Suppressor macrophage treated with lipopolysaccharide for 4 hours (primary cell): ENCODE measurements at regions not wholly inside any gene's neighbourhood (a gene's known extent, or its start where the extent isn't known, plus 50 kb on each side); places are given as distances from the start of the nearest gene placed in this dataset.

Experiments used
- DNase-seq: peaks from one replicate; pipeline ENCODE4 v3.0.0-alpha.2; 2020

- no peak for DNase-seq
Observed at GRCh38 chr9:73805111-73805510, 653.4 kb downstream of the ANXA1 start.

DNA sequence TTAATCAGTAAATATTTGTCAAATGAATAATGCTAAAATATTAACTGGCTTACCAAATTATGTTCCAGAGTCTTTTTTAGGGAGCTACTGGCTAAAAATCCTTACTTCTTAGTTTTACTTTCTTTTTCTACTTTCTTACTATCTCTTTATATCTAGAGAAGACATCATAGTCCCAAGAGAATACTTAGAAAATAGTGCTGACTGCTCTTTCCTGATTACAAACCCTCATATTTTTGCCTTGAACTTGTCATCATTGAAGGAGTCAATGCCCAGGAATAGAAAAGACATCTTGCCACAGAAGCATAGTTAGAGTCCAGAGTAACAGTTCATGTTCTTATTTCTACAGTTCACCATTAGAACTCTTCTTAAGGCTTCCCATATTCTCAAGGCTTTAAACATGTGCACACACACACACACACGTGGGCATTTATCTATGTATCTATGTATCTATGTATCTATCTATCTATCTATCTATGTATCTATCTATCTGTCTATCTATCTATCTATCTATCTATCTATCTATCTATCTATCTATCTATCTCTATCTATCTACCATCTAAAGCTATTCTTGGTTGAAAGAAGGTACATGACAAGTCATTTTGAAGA, 654.3 kb downstream of the ANXA1 start:
- DNase-seq: no peak

- no peak for DNase-seq
Observed at GRCh38 chr9:73806876-73807275, 655.2 kb downstream of the ANXA1 start.

- DNase-seq: no peak
Observed at GRCh38 chr9:73807952-73808351, 656.3 kb downstream of the ANXA1 start.

GRCh38 chr9:73810585-73811215, 659.0 kb downstream of the ANXA1 start:
- DNase-seq: no peak

- no peak for DNase-seq
Observed at GRCh38 chr9:73813546-73813945, 661.9 kb downstream of the ANXA1 start.

DNA sequence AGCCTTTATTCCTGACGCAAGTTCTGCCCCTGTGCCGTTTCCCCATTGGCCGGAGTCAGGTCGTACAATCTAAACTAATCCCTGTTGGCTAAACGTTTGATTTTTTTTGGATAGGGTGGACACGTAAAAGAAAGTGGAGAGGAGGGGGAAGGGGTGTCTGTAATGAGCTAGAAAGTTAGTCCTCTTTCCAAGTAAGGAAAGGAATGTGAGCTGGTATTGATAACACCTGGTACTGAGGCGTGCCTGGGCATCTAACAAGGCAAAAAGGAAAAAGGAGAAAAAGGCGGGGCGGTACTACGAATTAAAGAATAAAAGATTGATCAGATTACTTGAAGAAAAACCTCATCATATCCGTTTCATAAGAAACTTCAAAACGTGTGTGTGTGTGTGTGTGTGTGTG, 665.2 kb downstream of the ANXA1 start:
- no peak for DNase-seq

DNA sequence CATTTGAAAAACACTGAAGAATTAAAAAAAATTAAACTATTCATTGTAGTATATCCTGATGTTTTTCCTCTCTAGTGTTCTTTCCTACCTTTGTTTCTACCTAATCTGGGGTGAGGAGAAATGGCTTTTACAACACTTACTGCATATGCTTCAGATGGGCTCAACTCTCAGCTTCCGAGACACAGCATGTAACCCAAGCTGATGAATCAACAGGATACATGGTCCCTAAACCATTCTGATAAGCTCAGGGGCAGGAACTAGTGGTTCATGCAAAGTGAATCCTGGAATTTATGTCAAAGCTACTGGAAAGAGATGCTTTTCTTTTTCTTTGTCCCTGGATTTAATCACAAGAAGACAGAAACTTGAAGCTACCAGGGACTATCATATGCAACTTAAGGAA, 672.5 kb upstream of the RORB start:
- no peak for DNase-seq

DNA sequence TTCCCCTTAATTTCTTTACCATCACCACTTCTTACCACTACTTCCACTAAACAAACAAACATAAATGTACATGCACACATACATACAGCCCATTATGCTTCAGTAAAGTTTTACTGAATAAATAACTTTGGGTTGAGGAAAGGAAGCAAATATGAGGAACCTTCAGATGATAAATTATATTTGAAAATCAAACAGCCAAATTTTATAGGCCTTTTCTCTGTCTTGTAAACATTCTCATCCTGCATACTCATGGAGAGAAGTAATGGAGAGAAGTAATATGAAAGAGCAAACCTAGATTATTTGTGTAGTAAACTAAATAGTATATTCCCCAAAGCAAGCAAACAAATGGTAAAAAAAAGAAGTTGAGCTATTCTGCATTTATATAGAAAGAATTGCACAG, 658.3 kb upstream of the RORB start:
- DNase-seq: no peak

DNA sequence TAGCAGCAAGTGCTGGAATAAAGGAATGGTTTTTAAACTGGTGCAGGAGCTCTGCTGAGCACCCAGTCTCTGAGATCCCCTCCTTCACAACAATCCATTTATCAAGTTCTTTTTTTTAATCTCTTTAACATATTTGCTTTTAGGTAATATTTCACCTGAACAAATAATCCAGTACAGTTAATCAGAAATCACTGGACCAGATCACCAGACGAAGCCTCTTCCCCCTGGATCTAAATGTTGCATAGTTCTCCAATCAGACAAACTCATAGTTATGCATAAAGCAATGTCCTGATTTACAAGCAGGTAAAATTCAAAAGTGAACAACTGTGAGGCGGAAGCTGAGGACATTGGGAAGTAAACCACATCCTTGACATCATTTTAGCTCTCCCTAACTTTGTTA, 657.7 kb upstream of the RORB start:
- DNase-seq: no peak

DNA sequence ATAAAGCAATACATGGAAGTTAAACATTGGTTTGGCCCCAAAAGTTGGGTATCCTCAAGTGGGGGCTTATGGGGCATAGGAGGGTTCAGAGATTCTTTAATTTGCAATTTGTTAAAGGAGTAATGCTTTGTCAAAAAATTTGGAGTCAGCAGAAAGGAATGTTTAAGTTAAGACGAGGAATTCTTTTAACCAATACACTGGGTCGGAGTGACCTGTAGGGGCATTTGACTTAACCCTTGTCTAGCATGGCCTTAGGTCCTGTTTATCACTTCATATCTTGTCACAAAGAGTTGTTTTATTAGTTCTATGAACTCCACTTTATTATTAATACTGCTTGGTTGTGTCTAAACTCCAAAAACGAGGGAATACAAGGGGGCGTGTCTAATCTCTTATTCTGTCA, 656.1 kb upstream of the RORB start:
- DNase-seq: no peak

- no peak for DNase-seq
Observed at GRCh38 chr9:73844135-73844534, 653.0 kb upstream of the RORB start.

- no peak for DNase-seq
Observed at GRCh38 chr9:73845539-73845938, 651.6 kb upstream of the RORB start.

- no peak for DNase-seq
Observed at GRCh38 chr9:73845954-73846690, 651.0 kb upstream of the RORB start.

DNA sequence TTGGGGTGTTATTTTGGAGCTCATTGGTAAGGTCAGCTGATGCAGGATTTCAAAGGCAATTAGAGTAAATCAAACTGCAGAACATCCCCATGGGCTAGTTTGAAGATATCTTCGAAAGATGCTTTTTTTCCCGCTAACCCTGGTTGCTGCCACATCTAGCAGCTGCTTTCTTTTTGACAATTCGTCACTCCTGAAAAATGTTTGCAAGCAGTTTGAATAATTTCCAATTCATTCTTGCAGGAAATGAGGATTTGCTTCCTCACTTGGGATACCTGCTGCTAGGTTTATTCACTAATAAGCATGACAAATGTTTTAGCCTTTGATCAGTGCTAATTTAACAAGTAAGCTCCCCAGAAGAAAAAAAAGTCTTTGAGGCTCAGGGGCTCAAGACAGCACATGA, 649.6 kb upstream of the RORB start:
- no peak for DNase-seq

DNA sequence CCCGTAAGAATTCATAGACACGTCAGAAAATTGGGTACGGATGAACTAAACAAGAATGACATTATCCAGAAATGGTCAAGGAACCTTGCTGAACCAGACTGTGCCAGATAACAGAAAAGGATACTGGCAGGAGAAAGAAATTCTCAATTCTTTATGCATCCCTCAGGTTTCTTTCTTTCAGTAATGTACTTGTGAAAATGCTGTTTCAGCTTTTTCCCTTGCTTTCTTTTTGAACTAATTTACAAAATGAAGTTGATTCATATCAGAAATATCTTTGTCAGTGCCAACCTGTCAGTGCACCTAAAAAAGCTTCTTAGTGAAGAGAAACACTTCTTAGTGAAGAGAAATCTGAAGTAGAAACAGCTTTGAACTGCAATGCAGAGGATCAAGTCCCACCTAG, 643.6 kb upstream of the RORB start:
- no peak for DNase-seq

DNA sequence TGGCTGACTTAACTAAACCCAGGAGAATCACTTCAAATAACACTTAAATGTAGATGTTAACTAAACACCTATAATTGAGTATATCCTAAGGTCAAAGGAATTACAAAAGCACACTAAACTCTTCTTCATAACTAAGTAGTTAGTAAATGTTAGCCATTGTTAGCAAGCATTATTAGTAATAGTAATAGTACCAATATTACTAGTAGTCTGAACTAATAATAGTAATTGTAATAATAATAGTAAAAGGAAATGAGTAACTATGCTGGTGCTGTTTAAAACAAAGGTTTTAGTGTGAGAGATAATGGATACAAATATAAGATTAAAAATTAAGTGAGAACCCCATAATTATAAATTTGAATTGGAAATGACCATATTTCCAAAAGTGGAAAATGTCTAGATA, 641.9 kb upstream of the RORB start:
- no peak for DNase-seq

DNA sequence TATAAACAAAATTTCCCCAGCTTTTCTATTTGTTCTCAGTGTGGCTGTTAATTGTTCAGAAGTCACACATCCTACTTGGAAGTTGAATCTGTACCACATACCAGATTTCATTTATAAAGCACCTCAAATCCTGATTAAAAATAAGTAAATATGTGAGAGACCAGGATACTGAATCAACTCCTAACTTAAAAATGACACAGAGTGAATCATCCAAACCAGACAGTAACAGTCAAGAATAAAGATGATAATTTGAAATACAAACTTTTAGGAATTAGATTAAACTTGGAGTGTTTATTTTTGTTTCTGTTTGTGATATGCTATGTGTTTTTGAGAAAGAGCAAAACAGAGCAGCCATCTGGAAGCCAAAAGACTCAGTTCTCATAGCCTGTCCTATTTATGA, 633.2 kb upstream of the RORB start:
- DNase-seq: no peak

DNA sequence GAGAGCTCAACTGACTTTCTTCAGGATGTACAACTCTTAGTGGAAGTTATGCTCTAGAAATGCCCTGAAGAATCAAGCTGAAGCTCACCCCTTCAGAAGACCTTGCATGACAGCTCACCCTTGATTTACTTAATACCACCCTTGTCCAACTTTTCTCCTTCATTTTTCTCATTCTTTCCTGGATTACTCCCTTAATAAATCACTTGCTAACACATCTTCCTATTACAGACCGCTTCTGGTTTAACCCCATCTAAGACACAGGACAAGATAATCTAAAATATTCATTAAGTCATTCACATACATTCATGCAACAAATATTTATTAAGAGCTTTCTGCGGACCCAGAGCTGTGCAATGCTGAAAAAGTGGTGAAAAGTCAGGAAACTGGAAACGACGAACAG, 630.7 kb upstream of the RORB start:
- no peak for DNase-seq

- DNase-seq: peak; percentile 65
Observed at GRCh38 chr9:73869264-73869663, 627.9 kb upstream of the RORB start.

- no peak for DNase-seq
Observed at GRCh38 chr9:73871636-73872035, 625.5 kb upstream of the RORB start.

- no peak for DNase-seq
Observed at GRCh38 chr9:73872701-73873100, 624.4 kb upstream of the RORB start.

DNA sequence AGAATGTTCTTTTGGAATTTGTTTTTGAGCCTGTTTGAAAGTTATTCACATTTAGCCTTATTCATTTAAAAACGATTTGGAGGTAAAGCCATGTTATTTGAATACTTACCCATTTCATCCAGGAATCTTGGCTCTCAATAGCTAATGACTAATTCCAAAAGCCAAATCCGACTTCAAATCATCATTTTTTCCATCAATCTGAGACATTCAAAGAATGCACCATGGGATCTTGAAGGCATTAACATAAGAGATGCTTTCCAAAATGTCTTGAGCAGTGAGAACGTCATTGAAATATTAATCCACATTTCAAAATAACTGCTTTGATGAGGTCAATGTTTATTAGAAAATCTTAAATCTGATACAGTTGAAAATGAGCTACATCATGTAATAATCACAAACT, 617.0 kb upstream of the RORB start:
- no peak for DNase-seq

GRCh38 chr9:73889023-73889422, 608.1 kb upstream of the RORB start:
- DNase-seq: no peak
